ENCODE measurements at regions not wholly inside any gene's neighbourhood (a gene's known extent, or its start where the extent isn't known, plus 50 kb on each side); places are given as distances from the start of the nearest gene placed in this dataset.

DNA sequence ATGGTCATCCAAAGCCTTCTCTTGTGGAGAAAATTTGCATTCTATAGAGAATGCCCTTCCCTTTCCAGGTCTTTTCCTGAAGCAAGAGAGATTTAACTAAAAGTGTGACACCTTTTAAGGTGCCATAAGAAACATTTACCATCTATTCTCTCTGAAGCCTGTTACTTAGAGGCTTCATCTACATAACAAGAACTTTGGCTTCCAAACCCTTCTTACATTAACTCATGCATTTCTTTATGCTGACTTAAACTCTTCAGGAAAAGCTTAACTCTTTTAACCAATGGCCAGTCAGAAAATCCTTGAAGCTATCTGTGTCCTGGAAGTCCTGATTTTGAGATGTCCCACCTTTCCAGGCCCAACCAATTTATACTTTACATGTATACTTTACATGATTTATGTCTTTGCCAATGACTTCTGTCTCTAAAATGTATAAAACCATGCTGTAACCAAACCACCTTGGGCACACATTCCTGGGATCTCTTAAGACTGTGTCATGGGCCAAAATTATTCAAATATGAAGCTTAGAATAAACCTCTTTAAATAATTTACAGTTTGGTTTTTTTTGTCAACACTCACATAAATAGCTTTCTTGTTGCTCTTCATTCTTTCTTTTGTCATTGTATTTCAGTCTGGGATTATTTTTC, 472.6 kb upstream of the NECTIN3 start:
- Mint-ChIP-seq H3K27ac (no peak overlapping the region), H3K27me3 (peaks cover 0 to 13% (median 8%) of the 10 kb centered on the region in 5 donors), H3K4me3 (no peak overlapping the region), H3K4me1 (peaks cover 0 to 2% (median 0%) of the 10 kb centered on the region in 7 donors), H3K9me3 (peaks cover 0 to 29% (median 8%) of the 10 kb centered on the region in 11 donors), H3K36me3 (peaks cover 0 to 6% (median 0%) of the 10 kb centered on the region in 5 donors)
- H3K4me1 ChIP-seq (ENCODE audit: control insufficient read depth in 2 of 2, insufficient read depth in 2 of 2, low read length in 2 of 2): no peaks in the 10 kb centered on the region
- H3K27ac ChIP-seq (ENCODE audit: low read depth, low read length): no peak overlapping the region
- peaks cover 0 to 6% (median 0%) of the 10 kb centered on the region in 3 experiments for H3K9me3 ChIP-seq (ENCODE audit: control insufficient read depth in 2 of 3, low read length in 3 of 3)
- ATAC-seq: no peak
- ChIA-PET POLR2A (no interaction called here), CTCF (no interaction called here)
- no peaks in the 10 kb centered on the region for H3K27me3 ChIP-seq (ENCODE audit: control insufficient read depth in 2 of 2, insufficient read depth in 2 of 2, low read length in 2 of 2)
- H3K36me3 ChIP-seq (ENCODE audit: control insufficient read depth in 2 of 3, insufficient read depth in 3 of 3, low read length in 3 of 3): no peaks in the 10 kb centered on the region
- no peak for DNase-seq
- no peak overlapping the region for H3K4me3 ChIP-seq (ENCODE audit: low read length)
- intact Hi-C loops (cut with micrococcal nuclease): no loop called here

DNA sequence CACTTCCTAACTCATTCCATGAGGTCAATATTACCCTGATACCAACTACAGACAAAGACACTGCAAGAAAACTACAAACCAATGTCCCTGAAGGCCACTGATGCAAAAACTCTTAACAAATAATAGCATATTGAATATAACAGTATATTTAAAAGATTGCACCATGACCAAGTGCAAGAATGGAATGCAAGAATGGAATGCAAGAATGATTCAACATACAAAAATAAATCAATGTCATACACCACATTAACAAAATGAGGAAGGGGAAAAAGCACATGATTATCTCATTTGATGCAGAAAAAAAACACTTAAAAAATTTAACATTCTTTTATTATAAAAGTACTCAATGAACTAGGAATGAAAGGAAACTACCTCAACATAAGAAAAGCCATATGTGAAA, 463.1 kb upstream of the NECTIN3 start:
- Histone ChIP-seq H3K9me3 (ENCODE audit: control insufficient read depth in 2 of 3, low read length in 3 of 3) (no peaks in the 10 kb centered on the region), H3K27me3 (ENCODE audit: control insufficient read depth in 2 of 2, insufficient read depth in 2 of 2, low read length in 2 of 2) (no peaks in the 10 kb centered on the region), H3K4me3 (ENCODE audit: low read length) (no peak overlapping the region), H3K27ac (ENCODE audit: low read depth, low read length) (no peak overlapping the region), H3K4me1 (ENCODE audit: control insufficient read depth in 2 of 2, insufficient read depth in 2 of 2, low read length in 2 of 2) (no peaks in the 10 kb centered on the region), H3K36me3 (ENCODE audit: control insufficient read depth in 2 of 3, insufficient read depth in 3 of 3, low read length in 3 of 3) (no peaks in the 10 kb centered on the region)
- Mint-ChIP-seq H3K27me3 (peaks cover 0 to 21% (median 10%) of the 10 kb centered on the region in 5 donors), H3K36me3 (no peaks in the 10 kb centered on the region), H3K4me3 (no peak overlapping the region), H3K9me3 (no peaks in the 10 kb centered on the region), H3K4me1 (no peaks in the 10 kb centered on the region), H3K27ac (no peak overlapping the region)
- DNase-seq (no peak), ATAC-seq (no peak)
- ChIA-PET POLR2A (no interaction called here), CTCF (interaction anchor here (0.6 kb wide), 1 partner anchor 995 kb away, joined by 3 read pairs; no protein-coding TSS in a partner anchor)
- intact Hi-C loops (cut with micrococcal nuclease): loop anchor here in 1 of 2 donors (5.0 kb wide), 1 partner anchor 369 kb away; no protein-coding TSS in a partner anchor

DNA sequence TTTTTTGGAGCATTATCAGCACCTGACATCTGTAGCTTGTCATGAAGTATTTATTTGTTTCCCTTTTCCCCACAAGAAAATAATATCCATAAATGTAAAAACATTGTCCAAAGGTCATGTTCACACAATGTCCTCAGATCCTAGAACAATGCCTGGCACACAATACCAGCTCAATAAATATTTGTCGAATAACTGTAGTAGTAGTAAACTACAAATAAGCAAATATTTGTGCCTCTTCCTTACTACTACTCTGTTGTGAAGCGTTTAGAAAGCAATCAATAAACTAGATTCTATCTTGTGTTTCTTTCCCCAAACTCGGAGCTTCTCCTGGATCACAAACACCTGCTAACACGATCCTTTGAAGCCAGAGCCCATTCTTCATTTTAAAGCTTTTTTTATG, 459.6 kb upstream of the NECTIN3 start:
- CTCF ChIA-PET: no interaction called here
- Histone ChIP-seq H3K27me3 (ENCODE audit: control insufficient read depth in 2 of 2, insufficient read depth in 2 of 2, low read length in 2 of 2) (no peaks in the 10 kb centered on the region), H3K9me3 (ENCODE audit: control insufficient read depth in 2 of 3, low read length in 3 of 3) (no peaks in the 10 kb centered on the region), H3K27ac (ENCODE audit: low read depth, low read length) (no peak overlapping the region), H3K4me3 (ENCODE audit: low read length) (no peak overlapping the region), H3K4me1 (ENCODE audit: control insufficient read depth in 2 of 2, insufficient read depth in 2 of 2, low read length in 2 of 2) (no peaks in the 10 kb centered on the region), H3K36me3 (ENCODE audit: control insufficient read depth in 2 of 3, insufficient read depth in 3 of 3, low read length in 3 of 3) (no peaks in the 10 kb centered on the region)
- H3K36me3 Mint-ChIP-seq: no peaks in the 10 kb centered on the region
- H3K9me3 Mint-ChIP-seq: no peaks in the 10 kb centered on the region
- POLR2A ChIA-PET: interaction anchor here (0.6 kb wide), 1 partner anchor 1102 kb away, joined by 4 read pairs; no protein-coding TSS in a partner anchor
- no peak for DNase-seq
- peaks cover 0 to 13% (median 9%) of the 10 kb centered on the region in 5 donors for H3K27me3 Mint-ChIP-seq
- intact Hi-C loops (cut with micrococcal nuclease): no loop called here
- no peak overlapping the region for H3K27ac Mint-ChIP-seq
- ATAC-seq: no peak
- no peak overlapping the region for H3K4me3 Mint-ChIP-seq
- H3K4me1 Mint-ChIP-seq: no peaks in the 10 kb centered on the region

DNA sequence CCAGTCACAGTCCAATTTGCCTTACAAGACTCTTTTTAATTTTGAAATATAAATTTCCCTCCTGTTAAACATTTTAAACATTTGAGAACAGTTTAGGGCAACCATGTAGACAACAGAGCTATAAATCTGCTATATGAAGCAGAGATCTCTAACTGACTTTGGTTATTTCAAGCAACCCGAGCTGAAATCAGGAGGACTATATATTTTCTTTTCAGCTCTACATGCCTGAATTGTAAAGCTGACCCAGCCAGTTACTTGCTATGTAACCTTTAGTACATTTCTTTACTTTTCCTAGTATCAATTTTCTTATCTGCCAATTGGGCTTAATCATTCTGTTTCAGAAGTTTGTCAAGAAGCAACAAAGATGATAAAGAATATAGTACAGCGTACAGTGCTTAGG, 457.4 kb upstream of the NECTIN3 start:
- DNase-seq: no peak
- POLR2A ChIA-PET: no interaction called here
- H3K27ac Mint-ChIP-seq: no peak overlapping the region
- intact Hi-C loops (cut with micrococcal nuclease): no loop called here
- H3K9me3 ChIP-seq (ENCODE audit: control insufficient read depth in 2 of 3, low read length in 3 of 3): no peaks in the 10 kb centered on the region
- ATAC-seq: no peak
- H3K36me3 ChIP-seq (ENCODE audit: control insufficient read depth in 2 of 3, insufficient read depth in 3 of 3, low read length in 3 of 3): no peaks in the 10 kb centered on the region
- no peaks in the 10 kb centered on the region for H3K9me3 Mint-ChIP-seq
- CTCF ChIA-PET: no interaction called here
- H3K27ac ChIP-seq (ENCODE audit: low read depth, low read length): no peak overlapping the region
- H3K36me3 Mint-ChIP-seq: no peaks in the 10 kb centered on the region
- H3K4me1 Mint-ChIP-seq: no peaks in the 10 kb centered on the region
- no peaks in the 10 kb centered on the region for H3K4me1 ChIP-seq (ENCODE audit: control insufficient read depth in 2 of 2, insufficient read depth in 2 of 2, low read length in 2 of 2)
- no peak overlapping the region for H3K4me3 Mint-ChIP-seq
- H3K27me3 ChIP-seq (ENCODE audit: control insufficient read depth in 2 of 2, insufficient read depth in 2 of 2, low read length in 2 of 2): no peaks in the 10 kb centered on the region
- no peak overlapping the region for H3K4me3 ChIP-seq (ENCODE audit: low read length)
- peaks cover 0 to 9% (median 5%) of the 10 kb centered on the region in 5 donors for H3K27me3 Mint-ChIP-seq

DNA sequence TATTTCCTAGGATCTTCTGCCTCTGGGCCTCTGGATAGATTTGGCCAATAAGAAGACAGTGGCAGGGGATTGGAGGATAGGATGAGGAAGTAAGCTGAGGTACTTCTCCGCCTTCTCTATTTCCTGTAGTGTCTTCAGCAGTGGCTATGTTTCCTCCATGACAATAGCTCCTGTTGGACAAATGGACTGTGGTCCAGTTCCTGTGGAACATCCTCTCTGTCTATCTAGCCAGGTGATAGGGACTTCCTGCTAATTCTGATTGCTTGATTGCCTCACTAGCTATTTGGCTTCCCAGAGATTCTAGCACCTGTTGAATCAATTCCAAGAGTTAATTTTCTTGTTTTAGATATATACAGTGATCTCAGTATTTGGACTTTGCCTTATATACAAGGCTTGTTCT, 456.2 kb upstream of the NECTIN3 start:
- Mint-ChIP-seq H3K27me3 (peaks cover 0 to 9% (median 5%) of the 10 kb centered on the region in 5 donors), H3K36me3 (no peaks in the 10 kb centered on the region), H3K4me3 (no peak overlapping the region), H3K9me3 (no peaks in the 10 kb centered on the region), H3K27ac (no peak overlapping the region), H3K4me1 (no peaks in the 10 kb centered on the region)
- ChIA-PET CTCF (no interaction called here), POLR2A (interaction anchor here (0.6 kb wide), 1 partner anchor 244 kb away, joined by 3 read pairs; no protein-coding TSS in a partner anchor)
- no peak for DNase-seq
- no peaks in the 10 kb centered on the region for H3K4me1 ChIP-seq (ENCODE audit: control insufficient read depth in 2 of 2, insufficient read depth in 2 of 2, low read length in 2 of 2)
- H3K27me3 ChIP-seq (ENCODE audit: control insufficient read depth in 2 of 2, insufficient read depth in 2 of 2, low read length in 2 of 2): no peaks in the 10 kb centered on the region
- no peaks in the 10 kb centered on the region for H3K36me3 ChIP-seq (ENCODE audit: control insufficient read depth in 2 of 3, insufficient read depth in 3 of 3, low read length in 3 of 3)
- no peak for ATAC-seq
- no peaks in the 10 kb centered on the region for H3K9me3 ChIP-seq (ENCODE audit: control insufficient read depth in 2 of 3, low read length in 3 of 3)
- no peak overlapping the region for H3K4me3 ChIP-seq (ENCODE audit: low read length)
- intact Hi-C loops (cut with micrococcal nuclease): no loop called here
- no peak overlapping the region for H3K27ac ChIP-seq (ENCODE audit: low read depth, low read length)

DNA sequence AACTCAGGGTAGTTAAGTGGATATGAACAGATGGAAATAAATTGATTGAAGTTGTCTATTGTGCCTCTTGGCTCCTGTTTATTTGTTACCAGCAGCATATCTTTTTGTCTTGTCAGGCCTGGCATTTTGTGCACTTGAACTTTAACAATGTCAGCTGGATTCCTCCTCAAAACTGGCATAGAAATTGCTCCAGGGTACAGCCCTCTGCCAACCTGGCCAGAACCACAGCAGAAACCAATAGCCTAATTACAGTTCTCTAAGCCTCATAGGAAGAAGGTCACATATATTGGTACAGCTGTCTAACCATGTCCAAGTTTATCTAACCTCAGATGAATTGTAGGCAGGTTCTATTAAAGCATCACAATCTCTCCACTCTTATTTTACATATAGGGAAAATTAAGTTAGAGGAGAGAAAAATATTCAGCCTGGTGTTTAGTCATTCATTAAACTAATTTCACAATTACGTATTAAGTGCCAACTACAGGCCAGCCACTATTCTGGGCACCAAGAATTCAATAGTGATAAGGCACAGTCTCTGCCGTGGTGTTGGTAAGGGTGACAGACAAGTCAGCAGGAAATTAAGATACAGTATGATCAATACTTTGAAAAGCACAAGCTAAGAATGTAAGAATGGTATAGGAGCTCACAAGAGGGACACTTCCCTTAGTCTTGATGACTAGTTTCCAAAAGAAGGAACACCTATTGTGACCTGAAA, 452.9 kb upstream of the NECTIN3 start:
- Mint-ChIP-seq H3K4me3 (no peak overlapping the region), H3K36me3 (no peaks in the 10 kb centered on the region), H3K27me3 (peaks cover 0 to 9% (median 5%) of the 10 kb centered on the region in 5 donors), H3K4me1 (no peaks in the 10 kb centered on the region), H3K9me3 (no peaks in the 10 kb centered on the region), H3K27ac (no peak overlapping the region)
- Histone ChIP-seq H3K4me1 (ENCODE audit: control insufficient read depth in 2 of 2, insufficient read depth in 2 of 2, low read length in 2 of 2) (no peaks in the 10 kb centered on the region), H3K9me3 (ENCODE audit: control insufficient read depth in 2 of 3, low read length in 3 of 3) (no peaks in the 10 kb centered on the region), H3K36me3 (ENCODE audit: control insufficient read depth in 2 of 3, insufficient read depth in 3 of 3, low read length in 3 of 3) (no peaks in the 10 kb centered on the region), H3K4me3 (ENCODE audit: low read length) (no peak overlapping the region), H3K27me3 (ENCODE audit: control insufficient read depth in 2 of 2, insufficient read depth in 2 of 2, low read length in 2 of 2) (no peaks in the 10 kb centered on the region), H3K27ac (ENCODE audit: low read depth, low read length) (no peak overlapping the region)
- ChIA-PET CTCF (no interaction called here), POLR2A (no interaction called here)
- DNase-seq: no peak
- no peak for ATAC-seq
- intact Hi-C loops (cut with micrococcal nuclease): no loop called here

Data from naive thymus-derived CD4-positive, alpha-beta T cell (primary cell).